GM12873 (cell line): ENCODE measurements at regions not wholly inside any gene's neighbourhood (a gene's known extent, or its start where the extent isn't known, plus 50 kb on each side); places are given as distances from the start of the nearest gene placed in this dataset.

ENCODE experiments used
- CTCF ChIP-seq: IDR thresholded peaks from 2 replicates; pipeline ENCODE4 v1.5.1; 2012; ENCODE audit warnings: low read depth, mild to moderate bottlenecking, moderate library complexity, low read length, control low read depth; ENCODE audit not compliant: insufficient read depth; ENCODE audit errors: missing control alignments

- no peak for TF ChIP-seq CTCF
These were observed 315.3 kb downstream of the ADRA2A start for GRCh38 chr10:111392159-111392558.

- TF ChIP-seq CTCF = no peak
These were observed 316.1 kb downstream of the ADRA2A start for GRCh38 chr10:111392910-111393309.

GRCh38 chr10:111410740-111411139 lies 333.9 kb downstream of the ADRA2A start:
- TF ChIP-seq CTCF = no peak

- no peak for TF ChIP-seq CTCF
These were observed 348.6 kb downstream of the ADRA2A start for GRCh38 chr10:111425459-111425858.

GRCh38 chr10:111429288-111430028 lies 352.6 kb downstream of the ADRA2A start:
- no peak for TF ChIP-seq CTCF

GRCh38 chr10:111430070-111430469 lies 353.2 kb downstream of the ADRA2A start:
- no peak for TF ChIP-seq CTCF

- no peak for TF ChIP-seq CTCF
These were observed 355.8 kb downstream of the ADRA2A start for GRCh38 chr10:111432588-111432987.
